ENCODE measurements at regions not wholly inside any gene's neighbourhood (a gene's known extent, or its start where the extent isn't known, plus 50 kb on each side); places are given as distances from the start of the nearest gene placed in this dataset.

- no peak for DNase-seq
Observed at GRCh38 chr16:80355335-80355734, 185.5 kb upstream of the DYNLRB2 start.

GRCh38 chr16:80350061-80350460 is 190.7 kb upstream of the DYNLRB2 start:
- no peak for DNase-seq

- DNase-seq = no peak
Observed at GRCh38 chr16:80347900-80348299, 192.9 kb upstream of the DYNLRB2 start.

- DNase-seq = no peak
Observed at GRCh38 chr16:80347002-80347401, 193.8 kb upstream of the DYNLRB2 start.

GRCh38 chr16:80346111-80346632 is 194.6 kb upstream of the DYNLRB2 start:
- no peak for DNase-seq

- no peak for DNase-seq
Observed at GRCh38 chr16:80345701-80346100, 195.1 kb upstream of the DYNLRB2 start.

- DNase-seq = no peak
Observed at GRCh38 chr16:80344570-80344969, 196.2 kb upstream of the DYNLRB2 start.

GRCh38 chr16:80341263-80341662 is 199.5 kb upstream of the DYNLRB2 start:
- no peak for DNase-seq

GRCh38 chr16:80337786-80338185 is 203.0 kb upstream of the DYNLRB2 start:
- no peak for DNase-seq

GRCh38 chr16:80330803-80331202 is 210.0 kb upstream of the DYNLRB2 start:
- DNase-seq = no peak

GRCh38 chr16:80330150-80330549 is 210.6 kb upstream of the DYNLRB2 start:
- no peak for DNase-seq

- DNase-seq = no peak
Observed at GRCh38 chr16:80327740-80328139, 213.1 kb upstream of the DYNLRB2 start.

- DNase-seq = no peak
Observed at GRCh38 chr16:80324371-80324770, 216.4 kb upstream of the DYNLRB2 start.

GRCh38 chr16:80323808-80324195 is 217.0 kb upstream of the DYNLRB2 start:
- no peak for DNase-seq

- DNase-seq = no peak
Observed at GRCh38 chr16:80323187-80323807, 217.5 kb upstream of the DYNLRB2 start.

GRCh38 chr16:80319181-80319580 is 221.6 kb upstream of the DYNLRB2 start:
- no peak for DNase-seq

GRCh38 chr16:80318107-80318506 is 222.7 kb upstream of the DYNLRB2 start:
- no peak for DNase-seq

- DNase-seq = no peak
Observed at GRCh38 chr16:80317599-80318037, 223.2 kb upstream of the DYNLRB2 start.

- no peak for DNase-seq
Observed at GRCh38 chr16:80317116-80317515, 223.7 kb upstream of the DYNLRB2 start.

- no peak for DNase-seq
Observed at GRCh38 chr16:80314042-80314441, 226.8 kb upstream of the DYNLRB2 start.

- no peak for DNase-seq
Observed at GRCh38 chr16:80309178-80309577, 231.6 kb upstream of the DYNLRB2 start.

GRCh38 chr16:80305410-80305809 is 235.4 kb upstream of the DYNLRB2 start:
- DNase-seq = no peak

- no peak for DNase-seq
Observed at GRCh38 chr16:80303691-80304090, 237.1 kb upstream of the DYNLRB2 start.

- DNase-seq = no peak
Observed at GRCh38 chr16:80300876-80301275, 239.9 kb upstream of the DYNLRB2 start.

GRCh38 chr16:80300456-80300855 is 240.3 kb upstream of the DYNLRB2 start:
- DNase-seq = no peak

All from NCI-H2081 treated with DMSO at 0.1 percent for 48 hours (cell line).